Endodermal cell (in vitro differentiated cells): ENCODE measurements at regions not wholly inside any gene's neighbourhood (a gene's known extent, or its start where the extent isn't known, plus 50 kb on each side); places are given as distances from the start of the nearest gene placed in this dataset.

Experiments
- DNase-seq: peaks from one replicate; pipeline ENCODE4 v3.0.0-alpha.2; 2017
- H3K27ac ChIP-seq: 2 replicates; pipeline ENCODE4 v1.5.1; 2013; ENCODE audit warnings: mild to moderate bottlenecking, low read depth, low read length, moderate library complexity
- H3K27me3 ChIP-seq: 2 replicates; pipeline ENCODE4 v1.6.1; 2013; ENCODE audit warnings: mild to moderate bottlenecking, low read length, moderate library complexity; ENCODE audit not compliant: insufficient read depth, control insufficient read depth, poor library complexity, severe bottlenecking
- H3K36me3 ChIP-seq: 2 replicates; pipeline ENCODE4 v1.7.0; 2013; ENCODE audit warnings: mild to moderate bottlenecking, low read length, moderate library complexity; ENCODE audit not compliant: control insufficient read depth, insufficient read depth
- H3K4me1 ChIP-seq: one replicate; pipeline ENCODE4 v1.7.0; 2013; ENCODE audit warnings: low read length; ENCODE audit not compliant: control insufficient read depth, insufficient read depth
- H3K4me3 ChIP-seq: 2 replicates; pipeline ENCODE4 v1.5.1; 2013; ENCODE audit warnings: mild to moderate bottlenecking, low read length, moderate library complexity
- H3K9ac ChIP-seq: 2 replicates; pipeline ENCODE4 v1.6.1; 2013; ENCODE audit warnings: mild to moderate bottlenecking, low read length, moderate library complexity; ENCODE audit not compliant: poor library complexity, severe bottlenecking; ENCODE audit errors: extremely low read depth
- H3K9me3 ChIP-seq: 2 replicates; pipeline ENCODE4 v1.6.1; 2013; ENCODE audit warnings: mild to moderate bottlenecking, low read length, moderate library complexity; ENCODE audit not compliant: control insufficient read depth
- H3K27ac Mint-ChIP-seq: 2 replicates; pipeline ENCODE4 v1.8.0; 2020; ENCODE audit warnings: mixed read lengths
- H3K27me3 Mint-ChIP-seq: 2 replicates; pipeline ENCODE4 v1.8.0; 2021; ENCODE audit warnings: mild to moderate bottlenecking, mixed read lengths; ENCODE audit not compliant: insufficient read depth
- H3K36me3 Mint-ChIP-seq: 2 replicates; pipeline ENCODE4 v1.8.0; 2020; ENCODE audit warnings: low read depth, mixed read lengths
- H3K4me1 Mint-ChIP-seq: 2 replicates; pipeline ENCODE4 v1.8.0; 2020; ENCODE audit warnings: mixed read lengths
- H3K4me3 Mint-ChIP-seq: 2 replicates; pipeline ENCODE4 v1.8.0; 2020; ENCODE audit warnings: mild to moderate bottlenecking, moderate library complexity, mixed read lengths
- H3K9me3 Mint-ChIP-seq: 2 replicates; pipeline ENCODE4 v1.8.0; 2020; ENCODE audit warnings: mild to moderate bottlenecking, mixed read lengths
- WGBS, 2 experiments: methylation state at CpG; one replicate each; pipeline versions ENCODE4 v1.1.5 to v1.1.7; 2013; ENCODE audit warnings: missing lambda C conversion rate in 2 of 2, mixed read lengths in 1 of 2; ENCODE audit not compliant: insufficient coverage in 1 of 2, insufficient read length in 1 of 2; 5-methylcytosine and 5-hydroxymethylcytosine counted together
- TF ChIP-seq, protein P1 (sequence below): fragments of 200-600 bp; sonication (generic); conservative IDR thresholded peaks from 2 replicates; pipeline ENCODE4 v1.5.0; 2021; ENCODE audit warnings: antibody characterized with exemption, mild to moderate bottlenecking

DNA sequence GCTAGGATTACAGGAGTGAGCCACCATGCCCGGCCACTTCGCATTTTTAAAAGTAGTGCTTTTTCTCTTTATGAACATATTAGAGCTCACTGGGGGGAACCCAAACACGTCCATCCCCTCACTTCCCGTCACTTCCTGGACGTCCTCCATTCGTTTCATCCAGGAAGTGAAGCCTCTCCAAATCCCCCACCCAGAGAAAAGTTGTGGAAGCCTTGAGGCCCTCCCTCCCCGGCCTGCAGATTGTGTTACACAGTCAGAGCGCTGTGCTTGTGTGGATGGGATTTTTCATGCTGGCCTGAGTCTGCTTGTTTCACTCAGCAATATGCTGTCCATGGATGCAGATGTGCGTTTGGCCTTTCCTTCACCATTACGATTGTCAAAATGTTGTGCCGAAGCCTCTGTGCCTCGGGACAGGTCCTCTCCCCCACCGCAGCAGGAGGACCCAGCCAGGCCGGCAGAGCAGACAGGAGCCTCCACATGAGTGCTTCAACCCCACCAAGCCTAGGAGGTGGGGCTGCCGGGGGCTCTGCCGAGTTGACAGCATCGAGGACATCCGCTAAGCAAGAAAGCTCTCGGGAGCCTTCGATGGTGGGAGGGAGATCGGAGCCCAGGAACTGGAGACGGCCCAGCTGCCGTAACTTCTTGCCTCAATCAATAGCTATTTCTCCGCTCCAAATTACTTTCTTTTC, 121.6 kb upstream of the PPP1R26 start:
- DNase-seq = no peak
- Mint-ChIP-seq H3K27ac (no peak overlapping the region), H3K4me1 (no peaks in the 10 kb centered on the region), H3K36me3 (no peaks in the 10 kb centered on the region), H3K27me3 (no peaks in the 10 kb centered on the region), H3K4me3 (no peak overlapping the region), H3K9me3 (peaks cover 5% of the 10 kb centered on the region)
- WGBS, 2 experiments = 87 to 89% methylated on average over 22 to 24 of the region's 24 CpGs
- Histone ChIP-seq H3K27me3 (no peaks in the 10 kb centered on the region), H3K27ac (no peak overlapping the region), H3K4me1 (no peaks in the 10 kb centered on the region), H3K9me3 (no peaks in the 10 kb centered on the region), H3K36me3 (no peaks in the 10 kb centered on the region), H3K4me3 (no peak overlapping the region), H3K9ac (no peak overlapping the region)
- TF ChIP-seq, protein P1, sequence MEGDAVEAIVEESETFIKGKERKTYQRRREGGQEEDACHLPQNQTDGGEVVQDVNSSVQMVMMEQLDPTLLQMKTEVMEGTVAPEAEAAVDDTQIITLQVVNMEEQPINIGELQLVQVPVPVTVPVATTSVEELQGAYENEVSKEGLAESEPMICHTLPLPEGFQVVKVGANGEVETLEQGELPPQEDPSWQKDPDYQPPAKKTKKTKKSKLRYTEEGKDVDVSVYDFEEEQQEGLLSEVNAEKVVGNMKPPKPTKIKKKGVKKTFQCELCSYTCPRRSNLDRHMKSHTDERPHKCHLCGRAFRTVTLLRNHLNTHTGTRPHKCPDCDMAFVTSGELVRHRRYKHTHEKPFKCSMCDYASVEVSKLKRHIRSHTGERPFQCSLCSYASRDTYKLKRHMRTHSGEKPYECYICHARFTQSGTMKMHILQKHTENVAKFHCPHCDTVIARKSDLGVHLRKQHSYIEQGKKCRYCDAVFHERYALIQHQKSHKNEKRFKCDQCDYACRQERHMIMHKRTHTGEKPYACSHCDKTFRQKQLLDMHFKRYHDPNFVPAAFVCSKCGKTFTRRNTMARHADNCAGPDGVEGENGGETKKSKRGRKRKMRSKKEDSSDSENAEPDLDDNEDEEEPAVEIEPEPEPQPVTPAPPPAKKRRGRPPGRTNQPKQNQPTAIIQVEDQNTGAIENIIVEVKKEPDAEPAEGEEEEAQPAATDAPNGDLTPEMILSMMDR = no peak

DNA sequence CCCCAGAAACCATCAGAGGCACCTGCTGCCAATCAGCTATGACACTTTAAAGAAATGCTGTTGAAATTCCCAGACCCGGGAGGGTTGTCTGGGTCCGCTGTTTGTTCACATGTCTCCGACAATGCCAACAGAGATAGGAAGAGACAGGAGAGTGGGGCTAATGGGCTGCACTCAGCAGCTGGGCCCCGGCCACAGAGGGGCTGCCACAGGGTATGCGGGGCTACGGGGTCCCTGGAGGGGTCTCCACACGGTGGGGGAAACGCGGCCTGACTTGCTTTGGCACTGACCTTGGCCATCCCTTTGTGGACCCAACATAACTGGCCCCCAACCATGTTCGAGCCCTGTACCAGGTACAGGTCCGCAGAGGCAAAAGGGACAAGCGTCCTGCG, 121.0 kb upstream of the PPP1R26 start:
- Histone ChIP-seq H3K27me3 (no peaks in the 10 kb centered on the region), H3K36me3 (no peaks in the 10 kb centered on the region), H3K9me3 (no peaks in the 10 kb centered on the region), H3K4me1 (no peaks in the 10 kb centered on the region), H3K4me3 (no peak overlapping the region), H3K9ac (no peak overlapping the region), H3K27ac (no peak overlapping the region)
- no peak for DNase-seq
- 93 to 100% methylated on average over 4 to 13 of the region's 13 CpGs for WGBS, 2 experiments
- H3K9me3 Mint-ChIP-seq = peaks cover 6% of the 10 kb centered on the region
- H3K36me3 Mint-ChIP-seq = no peaks in the 10 kb centered on the region
- H3K27me3 Mint-ChIP-seq = no peaks in the 10 kb centered on the region
- no peak overlapping the region for H3K27ac Mint-ChIP-seq
- TF ChIP-seq, protein P1 = no peak
- no peaks in the 10 kb centered on the region for H3K4me1 Mint-ChIP-seq
- no peak overlapping the region for H3K4me3 Mint-ChIP-seq

DNA sequence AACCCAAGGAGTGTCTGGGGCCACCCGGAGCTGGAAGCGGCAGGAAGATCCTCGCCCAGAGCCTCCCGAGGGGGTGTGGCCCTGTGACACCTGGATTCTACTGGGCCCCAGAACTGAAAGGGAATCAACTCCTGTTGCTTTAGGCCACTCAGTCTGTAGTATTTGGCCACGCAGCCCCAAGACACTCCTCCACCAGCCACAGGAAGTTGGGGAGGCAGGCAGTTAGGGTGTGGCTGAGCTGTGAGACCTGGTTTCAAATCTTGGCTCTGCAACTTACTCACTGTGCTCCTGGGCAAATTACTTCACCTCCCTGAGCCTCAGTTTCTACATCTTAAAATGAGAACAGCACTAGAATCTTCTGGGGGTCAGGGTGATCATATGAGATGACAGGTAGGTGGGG, 119.8 kb upstream of the PPP1R26 start:
- no peak for DNase-seq
- Mint-ChIP-seq H3K4me3 (no peak overlapping the region), H3K9me3 (peaks cover 6% of the 10 kb centered on the region), H3K36me3 (no peaks in the 10 kb centered on the region), H3K27me3 (no peaks in the 10 kb centered on the region), H3K27ac (no peak overlapping the region), H3K4me1 (no peaks in the 10 kb centered on the region)
- H3K9ac ChIP-seq = no peak overlapping the region
- H3K9me3 ChIP-seq = no peaks in the 10 kb centered on the region
- TF ChIP-seq, protein P1 = no peak
- no peaks in the 10 kb centered on the region for H3K36me3 ChIP-seq
- H3K27me3 ChIP-seq = no peaks in the 10 kb centered on the region
- H3K4me3 ChIP-seq = no peak overlapping the region
- no peaks in the 10 kb centered on the region for H3K4me1 ChIP-seq
- 87 to 100% methylated on average over 4 to 5 of the region's 5 CpGs for WGBS, 2 experiments
- H3K27ac ChIP-seq = no peak overlapping the region
